NK-92 (cell line): ENCODE measurements at regions not wholly inside any gene's neighbourhood (a gene's known extent, or its start where the extent isn't known, plus 50 kb on each side); places are given as distances from the start of the nearest gene placed in this dataset.

Source experiments
- DNase-seq: peaks from one replicate; lab custom pipeline; 2025; ENCODE audit not compliant: unreplicated experiment; lab: John Stamatoyannopoulos, UW

GRCh38 chr2:7905756-7906155 lies 776.1 kb upstream of the ID2 start:
- no peak for DNase-seq

GRCh38 chr2:7906431-7906830 lies 775.4 kb upstream of the ID2 start:
- no peak for DNase-seq

GRCh38 chr2:7907041-7907440 lies 774.8 kb upstream of the ID2 start:
- DNase-seq = no peak

GRCh38 chr2:7910752-7911151 lies 771.1 kb upstream of the ID2 start:
- no peak for DNase-seq

GRCh38 chr2:7911196-7911595 lies 770.7 kb upstream of the ID2 start:
- no peak for DNase-seq

- DNase-seq = no peak
These were observed 767.9 kb upstream of the ID2 start for GRCh38 chr2:7913974-7914373.

- DNase-seq = no peak
These were observed 766.4 kb upstream of the ID2 start for GRCh38 chr2:7915302-7916091.

GRCh38 chr2:7916670-7917069 lies 765.2 kb upstream of the ID2 start:
- no peak for DNase-seq

- no peak for DNase-seq
These were observed 762.3 kb upstream of the ID2 start for GRCh38 chr2:7919510-7919909.

- no peak for DNase-seq
These were observed 757.7 kb upstream of the ID2 start for GRCh38 chr2:7924023-7924762.

GRCh38 chr2:7925506-7925905 lies 756.4 kb upstream of the ID2 start:
- no peak for DNase-seq

GRCh38 chr2:7927691-7928090 lies 754.2 kb upstream of the ID2 start:
- no peak for DNase-seq

GRCh38 chr2:7929281-7929680 lies 752.6 kb upstream of the ID2 start:
- no peak for DNase-seq

GRCh38 chr2:7930800-7931635 lies 750.8 kb upstream of the ID2 start:
- DNase-seq = no peak

- no peak for DNase-seq
These were observed 750.0 kb upstream of the ID2 start for GRCh38 chr2:7931808-7932207.

GRCh38 chr2:7933672-7934071 lies 748.2 kb upstream of the ID2 start:
- no peak for DNase-seq

GRCh38 chr2:7934476-7934875 lies 747.4 kb upstream of the ID2 start:
- DNase-seq = no peak

- no peak for DNase-seq
These were observed 744.8 kb upstream of the ID2 start for GRCh38 chr2:7937082-7937481.

GRCh38 chr2:7940723-7941122 lies 741.1 kb upstream of the ID2 start:
- DNase-seq = no peak

- DNase-seq = no peak
These were observed 738.4 kb upstream of the ID2 start for GRCh38 chr2:7943446-7943845.

- DNase-seq = no peak
These were observed 736.8 kb upstream of the ID2 start for GRCh38 chr2:7945026-7945425.
